ENCODE measurements at regions not wholly inside any gene's neighbourhood (a gene's known extent, or its start where the extent isn't known, plus 50 kb on each side); places are given as distances from the start of the nearest gene placed in this dataset.

DNA sequence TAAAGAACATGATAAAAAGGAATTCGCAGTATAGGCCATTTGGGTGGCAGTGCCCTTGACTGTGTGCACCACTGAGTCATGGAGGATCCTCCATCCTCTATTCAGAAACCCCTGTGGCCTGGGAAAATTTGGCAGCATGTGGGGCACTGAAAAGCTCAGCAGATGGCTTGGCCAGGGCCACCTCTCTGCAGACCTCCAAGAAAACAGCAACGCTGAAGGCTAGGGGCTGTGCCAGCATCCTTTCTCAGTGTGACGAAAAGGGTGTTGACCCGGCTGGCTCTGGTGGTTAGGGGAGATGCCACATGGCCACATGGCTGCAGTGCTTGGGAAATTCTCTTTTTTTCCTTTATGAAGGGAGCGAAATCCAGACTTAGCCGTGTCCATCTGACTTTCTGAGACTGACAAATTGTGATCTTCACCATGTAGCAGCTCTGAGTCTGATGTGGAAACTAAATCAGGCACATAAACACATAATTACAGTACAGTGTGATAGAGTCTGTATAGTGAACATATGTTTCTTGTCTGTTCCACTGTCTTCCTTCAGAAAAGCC is 178.0 kb downstream of the KCTD12 start:
- 0 out of 7 replicates have a peak, but pooled peaks cover 0 to 2% (median 0%) of the 10 kb centered on the region in 4 experiments for H3K27me3 ChIP-seq (replicated peaks in 1 of 4; ENCODE audit: control insufficient read depth in 3 of 4, extremely low read depth in 1 of 4, insufficient read depth in 3 of 4, low read length in 3 of 4)
- H2AFZ ChIP-seq (ENCODE audit: low read length), result no peak overlapping the region
- H3K79me2 ChIP-seq (ENCODE audit: control insufficient read depth in 1 of 2, insufficient read depth in 2 of 2, low read length in 2 of 2), result no peaks in the 10 kb centered on the region
- TF ChIP-seq CREB1 (IDR thresholded peaks at IDR 0.05), result no peak
- no peak overlapping the region for H2BK120ac ChIP-seq (replicated peaks; ENCODE audit: low read depth, low read length)
- H4K91ac ChIP-seq (replicated peaks; ENCODE audit: insufficient read length, low read length), result no peak overlapping the region
- no peak overlapping the region for H4K5ac ChIP-seq (ENCODE audit: insufficient read length, low read depth, low read length)
- no peak overlapping the region for H4K8ac ChIP-seq (ENCODE audit: extremely low read depth, insufficient read depth, low read length)
- 93% methylated on average over 6 of the region's 6 CpGs; no CpG with 5 or more reads in 1 of the 2 experiments for WGBS, 2 experiments (ENCODE audit: extremely low coverage in 1 of 2, insufficient coverage in 1 of 2, insufficient read length in 1 of 2, insufficient replicate concordance in 2 of 2, low coverage in 1 of 2, low lambda C conversion rate in 2 of 2, missing lambda C conversion rate in 1 of 2)
- no peaks in the 10 kb centered on the region for H3K36me3 ChIP-seq (ENCODE audit: control insufficient read depth in 2 of 4, insufficient read depth in 4 of 4, low read length in 3 of 4)
- H3K79me1 ChIP-seq (ENCODE audit: low read depth, low read length), result no peaks in the 10 kb centered on the region
- no peak overlapping the region for H3K4ac ChIP-seq (replicated peaks; ENCODE audit: insufficient read length, low read depth, low read length)
- no peak for DNase-seq (ENCODE audit: low read depth in 1 of 2, low spot score in 2 of 2)
- no peaks in the 10 kb centered on the region for H3K23me2 ChIP-seq (ENCODE audit: low read depth, low read length)
- no peak overlapping the region for H2BK5ac ChIP-seq (ENCODE audit: low read depth, low read length)
- H3K23ac ChIP-seq (ENCODE audit: insufficient read length), result no peak overlapping the region
- no peak for FAIRE-seq
- no peak overlapping the region for H3K27ac ChIP-seq (ENCODE audit: low read depth, low read length)
- POLR2A ChIA-PET (ENCODE audit: partially characterized antibody), result no interaction called here
- H3K4me2 ChIP-seq (ENCODE audit: insufficient read depth in 1 of 2, low read depth in 2 of 2, low read length in 2 of 2), result no peak overlapping the region
- no peaks in the 10 kb centered on the region for H3K4me1 ChIP-seq (replicated peaks in 1 of 4; ENCODE audit: control insufficient read depth in 3 of 4, insufficient read depth in 4 of 4, low read length in 3 of 4)
- H3K14ac ChIP-seq (ENCODE audit: insufficient read length), result no peak overlapping the region
- no peak overlapping the region for H2BK12ac ChIP-seq (ENCODE audit: low read depth, low read length)
- no peaks in the 10 kb centered on the region for H3K9me3 ChIP-seq (ENCODE audit: insufficient read depth in 2 of 2, low read depth in 1 of 2, low read length in 1 of 2)
- no peak overlapping the region for H3K56ac ChIP-seq (replicated peaks; ENCODE audit: insufficient read length, low read depth, low read length)
- no peak overlapping the region for H2BK15ac ChIP-seq (ENCODE audit: low read length)
- H4K20me1 ChIP-seq (replicated peaks in 1 of 2; ENCODE audit: control insufficient read depth in 1 of 2, insufficient read depth in 2 of 2, low read length in 2 of 2), result no peaks in the 10 kb centered on the region
- H3K4me3 ChIP-seq (ENCODE audit: extremely low read depth in 1 of 4, insufficient read depth in 2 of 4, low read depth in 3 of 4, low read length in 4 of 4), result no peak overlapping the region
- H3K9ac ChIP-seq (replicated peaks in 1 of 4; ENCODE audit: extremely low read depth in 1 of 4, low read depth in 3 of 4, low read length in 3 of 4), result no peak overlapping the region
- CTCF ChIA-PET (ENCODE audit: partially characterized antibody), result interaction anchor here (1.0 to 1.4 kb wide), 2 partner anchors 11 to 177 kb away, joined by 4 to 5 read pairs; no protein-coding TSS in a partner anchor
- H2BK20ac ChIP-seq (ENCODE audit: low read length), result no peak overlapping the region
- no peak overlapping the region for H3K18ac ChIP-seq (ENCODE audit: extremely low read depth, low read length)
- H2AK5ac ChIP-seq (ENCODE audit: low read depth, low read length), result no peak overlapping the region

Data from H1 (cell line).